Mesenchymal stem cell (in vitro differentiated cells and primary cell): ENCODE measurements at regions not wholly inside any gene's neighbourhood (a gene's known extent, or its start where the extent isn't known, plus 50 kb on each side); places are given as distances from the start of the nearest gene placed in this dataset.
A peak's percentile ranks its signal among the peaks of the same experiment; 100 is the strongest.

Experiments used
- DNase-seq: peaks from one replicate; pipeline ENCODE4 v3.0.0-alpha.2; 2013
- H2AFZ ChIP-seq: one replicate; pipeline ENCODE4 v1.6.1; 2013; ENCODE audit warnings: low read depth, mild to moderate bottlenecking, control low read depth, inconsistent platforms, low read length, moderate library complexity
- H2AK5ac ChIP-seq: 2 replicates; pipeline ENCODE4 v1.6.1; 2013; ENCODE audit warnings: low read length, moderate library complexity, mild to moderate bottlenecking, inconsistent platforms; ENCODE audit not compliant: severe bottlenecking
- H2BK120ac ChIP-seq: one replicate; pipeline ENCODE4 v1.6.1; 2013; ENCODE audit warnings: low read depth, mild to moderate bottlenecking, inconsistent platforms, low read length, moderate library complexity
- H2BK12ac ChIP-seq, 2 experiments: one replicate each; pipeline ENCODE4 v1.6.1; 2013; ENCODE audit warnings: inconsistent platforms in 2 of 2, low read length in 2 of 2, mild to moderate bottlenecking in 2 of 2, moderate library complexity in 2 of 2, control low read depth in 1 of 2
- H2BK15ac ChIP-seq: one replicate; pipeline ENCODE4 v1.6.1; 2013; ENCODE audit warnings: mild to moderate bottlenecking, low read depth, inconsistent platforms; ENCODE audit not compliant: poor library complexity, severe bottlenecking
- H2BK5ac ChIP-seq: 2 replicates; pipeline ENCODE4 v1.6.1; 2013; ENCODE audit warnings: low read depth, mild to moderate bottlenecking, low read length, control low read depth, inconsistent platforms; ENCODE audit not compliant: poor library complexity, severe bottlenecking
- H3K14ac ChIP-seq, 2 experiments: one replicate each; pipeline ENCODE4 v1.6.1; 2013; ENCODE audit warnings: inconsistent platforms in 2 of 2, low read length in 2 of 2, control low read depth in 1 of 2, mild to moderate bottlenecking in 1 of 2, moderate library complexity in 1 of 2
- H3K18ac ChIP-seq, 2 experiments: one replicate each; pipeline ENCODE4 v1.6.1; 2013; ENCODE audit warnings: inconsistent platforms in 2 of 2, low read length in 2 of 2, control low read depth in 1 of 2, low read depth in 1 of 2, mild to moderate bottlenecking in 1 of 2
- H3K23ac ChIP-seq, 2 experiments: one replicate each; pipeline ENCODE4 v1.6.1; 2013; ENCODE audit warnings: inconsistent platforms in 2 of 2, low read length in 2 of 2, mild to moderate bottlenecking in 2 of 2, moderate library complexity in 2 of 2, control low read depth in 1 of 2
- H3K27ac ChIP-seq: 2 replicates; pipeline ENCODE4 v1.5.1; 2013; ENCODE audit warnings: mild to moderate bottlenecking, moderate library complexity, low read length, control low read depth, inconsistent platforms; ENCODE audit not compliant: poor library complexity, severe bottlenecking
- H3K27me3 ChIP-seq, 2 experiments: 2 replicates each; pipeline versions ENCODE4 v1.6.1 to v1.7.0; 2013; ENCODE audit warnings: low read length in 2 of 2, mild to moderate bottlenecking in 2 of 2, moderate library complexity in 2 of 2, control low read depth in 1 of 2, inconsistent platforms in 1 of 2; ENCODE audit not compliant: control insufficient read depth in 1 of 2, insufficient read depth in 1 of 2
- H3K36me3 ChIP-seq, 2 experiments: 2 replicates each; pipeline versions ENCODE4 v1.6.1 to v1.7.0; 2013; ENCODE audit warnings: low read length in 2 of 2, control low read depth in 1 of 2, inconsistent platforms in 1 of 2, low read depth in 1 of 2, mild to moderate bottlenecking in 1 of 2; ENCODE audit not compliant: insufficient read depth in 2 of 2, control insufficient read depth in 1 of 2
- H3K4ac ChIP-seq, 2 experiments: one replicate each; pipeline ENCODE4 v1.6.1; 2013; ENCODE audit warnings: inconsistent platforms in 2 of 2, low read length in 2 of 2, mild to moderate bottlenecking in 2 of 2, moderate library complexity in 2 of 2, control low read depth in 1 of 2, low read depth in 1 of 2
- H3K4me1 ChIP-seq: 2 replicates; pipeline ENCODE4 v1.6.1; 2013; ENCODE audit warnings: low read depth, low read length, control low read depth; ENCODE audit not compliant: control insufficient read depth, insufficient read depth
- H3K4me2 ChIP-seq: 2 replicates; pipeline ENCODE4 v1.6.1; 2013; ENCODE audit warnings: low read length, mild to moderate bottlenecking, inconsistent platforms; ENCODE audit not compliant: poor library complexity, severe bottlenecking
- H3K4me3 ChIP-seq, 2 experiments: 2 replicates each; pipeline versions ENCODE4 v1.5.1 to v1.7.0; 2013; ENCODE audit warnings: low read length in 2 of 2, mild to moderate bottlenecking in 2 of 2, control low read depth in 1 of 2, low read depth in 1 of 2; ENCODE audit not compliant: insufficient read depth in 1 of 2
- H3K79me1 ChIP-seq: replicated peaks from 2 replicates; pipeline ENCODE4 v1.6.1; 2013; ENCODE audit warnings: mild to moderate bottlenecking, control low read depth, low read length, inconsistent platforms; ENCODE audit not compliant: poor library complexity, severe bottlenecking
- H3K9ac ChIP-seq: 2 replicates; pipeline ENCODE4 v1.7.0; 2013; ENCODE audit warnings: mild to moderate bottlenecking, low read length, moderate library complexity
- H3K9me3 ChIP-seq: 2 replicates; pipeline ENCODE4 v1.7.0; 2013; ENCODE audit warnings: mild to moderate bottlenecking, low read length; ENCODE audit not compliant: control insufficient read depth
- H4K8ac ChIP-seq: one replicate; pipeline ENCODE4 v1.6.1; 2013; ENCODE audit warnings: inconsistent platforms, mild to moderate bottlenecking, low read length, moderate library complexity
- H4K91ac ChIP-seq: one replicate; pipeline ENCODE4 v1.6.1; 2013; ENCODE audit warnings: mild to moderate bottlenecking, low read length, inconsistent platforms
- WGBS: methylation state at CpG from one replicate; pipeline ENCODE4 v1.1.7; 2013; ENCODE audit warnings: mixed read lengths; 5-methylcytosine and 5-hydroxymethylcytosine counted together

GRCh38 chr4:187317799-187318198, 594.1 kb upstream of the FAT1 start:
- Histone ChIP-seq H3K4ac (no peak overlapping the region), H2BK120ac (no peak overlapping the region), H3K14ac (no peak overlapping the region), H3K9me3 (no peaks in the 10 kb centered on the region), H3K79me1 (no peaks in the 10 kb centered on the region), H3K23ac (no peak overlapping the region), H3K27me3 (no peaks in the 10 kb centered on the region), H3K4me2 (no peak overlapping the region), H2BK12ac (no peak overlapping the region), H2AFZ (no peak overlapping the region), H3K4me3 (no peak overlapping the region), H2BK15ac (no peak overlapping the region), H3K18ac (peak overlapping the region in 1 of 2 experiments; percentile 22), H3K9ac (no peak overlapping the region), H3K36me3 (no peaks in the 10 kb centered on the region), H4K8ac (no peak overlapping the region), H2BK5ac (no peak overlapping the region), H2AK5ac (no peak overlapping the region), H4K91ac (no peak overlapping the region), H3K4me1 (peaks cover 1% of the 10 kb centered on the region), H3K27ac (no peak overlapping the region)
- DNase-seq, result no peak
- whole genome bisulfite sequencing, result 95% methylated on average over 6 of the region's 6 CpGs

- no peak for DNase-seq
- Histone ChIP-seq H2AFZ (no peak overlapping the region), H2BK120ac (no peak overlapping the region), H2BK15ac (no peak overlapping the region), H3K27me3 (no peaks in the 10 kb centered on the region), H2BK12ac (no peak overlapping the region), H3K4me3 (no peak overlapping the region), H4K91ac (no peak overlapping the region), H3K4ac (no peak overlapping the region), H4K8ac (no peak overlapping the region), H3K79me1 (no peaks in the 10 kb centered on the region), H3K14ac (no peak overlapping the region), H3K18ac (no peak overlapping the region), H2AK5ac (no peak overlapping the region), H3K9me3 (no peaks in the 10 kb centered on the region), H3K23ac (no peak overlapping the region), H3K4me2 (no peak overlapping the region), H3K4me1 (peaks cover 1% of the 10 kb centered on the region), H2BK5ac (no peak overlapping the region), H3K27ac (no peak overlapping the region), H3K9ac (no peak overlapping the region), H3K36me3 (no peaks in the 10 kb centered on the region)
- WGBS, result no CpG with 5 or more reads among the region's 2 CpGs
Observed at GRCh38 chr4:187321711-187322110, 598.1 kb upstream of the FAT1 start.

GRCh38 chr4:187332141-187332540, 608.5 kb upstream of the FAT1 start:
- no peak overlapping the region for H3K4ac ChIP-seq
- DNase-seq, result no peak
- no peak overlapping the region for H2AFZ ChIP-seq
- no peak overlapping the region for H3K23ac ChIP-seq
- H3K4me2 ChIP-seq, result no peak overlapping the region
- H3K27ac ChIP-seq, result no peak overlapping the region
- H3K79me1 ChIP-seq, result no peaks in the 10 kb centered on the region
- 89% methylated on average over 4 of the region's 7 CpGs for WGBS
- no peak overlapping the region for H2BK5ac ChIP-seq
- H3K18ac ChIP-seq, result no peak overlapping the region
- H3K4me1 ChIP-seq, result no peaks in the 10 kb centered on the region
- no peak overlapping the region for H4K8ac ChIP-seq
- H2BK120ac ChIP-seq, result no peak overlapping the region
- H3K14ac ChIP-seq, result no peak overlapping the region
- H2AK5ac ChIP-seq, result no peak overlapping the region
- H3K36me3 ChIP-seq, result no peaks in the 10 kb centered on the region
- H3K4me3 ChIP-seq, result no peak overlapping the region
- H3K9ac ChIP-seq, result no peak overlapping the region
- no peaks in the 10 kb centered on the region for H3K27me3 ChIP-seq
- peaks cover 6% of the 10 kb centered on the region for H3K9me3 ChIP-seq
- no peak overlapping the region for H2BK12ac ChIP-seq
- no peak overlapping the region for H2BK15ac ChIP-seq
- H4K91ac ChIP-seq, result no peak overlapping the region

DNA sequence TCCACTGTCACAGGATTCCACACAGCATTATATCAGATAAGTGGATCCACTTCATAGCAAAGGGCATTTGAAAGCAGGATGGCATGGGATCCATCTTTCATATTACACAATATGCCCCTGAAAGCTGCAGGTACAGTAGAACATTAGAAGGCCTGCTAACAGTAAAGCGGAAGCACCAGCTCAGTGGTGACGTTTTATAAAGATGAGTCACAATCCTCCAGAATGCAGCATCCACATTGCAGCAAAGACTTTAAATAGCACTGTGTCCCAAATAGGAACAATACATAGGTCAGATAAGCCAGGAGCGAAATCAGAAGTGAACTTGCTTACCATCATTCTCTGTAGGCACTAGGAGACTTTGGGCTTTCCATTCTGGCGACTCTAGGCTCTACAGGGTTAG, 609.5 kb upstream of the FAT1 start:
- no peak overlapping the region for H2BK5ac ChIP-seq
- no peak overlapping the region for H2BK15ac ChIP-seq
- H3K4me1 ChIP-seq, result no peaks in the 10 kb centered on the region
- DNase-seq, result peak; percentile 16
- H3K79me1 ChIP-seq, result no peaks in the 10 kb centered on the region
- peaks cover 6% of the 10 kb centered on the region for H3K9me3 ChIP-seq
- H3K14ac ChIP-seq, result no peak overlapping the region
- H3K36me3 ChIP-seq, result no peaks in the 10 kb centered on the region
- no peak overlapping the region for H2BK12ac ChIP-seq
- WGBS, result 90% methylated on average over 4 of the region's 4 CpGs
- H3K4ac ChIP-seq, result no peak overlapping the region
- no peak overlapping the region for H2AFZ ChIP-seq
- H2AK5ac ChIP-seq, result no peak overlapping the region
- H4K8ac ChIP-seq, result no peak overlapping the region
- H3K4me3 ChIP-seq, result no peak overlapping the region
- no peaks in the 10 kb centered on the region for H3K27me3 ChIP-seq
- H3K4me2 ChIP-seq, result no peak overlapping the region
- H3K9ac ChIP-seq, result no peak overlapping the region
- no peak overlapping the region for H3K27ac ChIP-seq
- H3K23ac ChIP-seq, result no peak overlapping the region
- H4K91ac ChIP-seq, result no peak overlapping the region
- no peak overlapping the region for H3K18ac ChIP-seq
- no peak overlapping the region for H2BK120ac ChIP-seq
